ENCODE measurements at regions not wholly inside any gene's neighbourhood (a gene's known extent, or its start where the extent isn't known, plus 50 kb on each side); places are given as distances from the start of the nearest gene placed in this dataset.

GRCh38 chr3:176359211-176359610, 838.1 kb downstream of the TBL1XR1 start:
- no peak for TF ChIP-seq CTCF (IDR thresholded peaks at IDR 0.05)
- DNase-seq (no peak), ATAC-seq (no peak)
- no peaks in the 10 kb centered on the region for H3K9me3 ChIP-seq
- H3K4me1 ChIP-seq (ENCODE audit: low read depth): no peaks in the 10 kb centered on the region
- H3K4me3 ChIP-seq: no peak overlapping the region
- H3K36me3 ChIP-seq (ENCODE audit: low read depth): no peaks in the 10 kb centered on the region
- intact Hi-C loops (cut with DNase I, micrococcal nuclease): no loop called here

DNA sequence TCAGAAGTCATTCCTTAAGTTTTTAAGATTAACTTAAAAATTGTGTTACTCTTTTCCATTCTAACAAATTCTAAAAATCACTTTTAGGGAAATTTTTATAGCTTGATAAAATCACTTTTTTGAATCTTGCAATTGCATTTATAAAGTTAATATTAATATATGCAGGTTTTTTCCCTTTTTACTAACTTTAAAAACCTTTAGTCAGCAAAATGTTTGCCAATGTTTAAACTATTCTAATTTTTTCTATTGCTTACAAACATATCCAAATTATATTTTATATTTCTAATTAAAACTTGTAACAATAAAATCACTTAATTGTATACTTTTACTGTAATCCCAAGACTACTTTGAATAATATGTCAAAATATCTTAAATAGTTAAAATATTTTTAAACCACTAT, 839.4 kb downstream of the TBL1XR1 start:
- no peak overlapping the region for H3K4me3 ChIP-seq
- DNase-seq: no peak
- no peaks in the 10 kb centered on the region for H3K9me3 ChIP-seq
- H3K4me1 ChIP-seq (ENCODE audit: low read depth): no peaks in the 10 kb centered on the region
- TF ChIP-seq CTCF (IDR thresholded peaks at IDR 0.05): no peak
- no peaks in the 10 kb centered on the region for H3K36me3 ChIP-seq (ENCODE audit: low read depth)
- intact Hi-C loops (cut with DNase I, micrococcal nuclease): no loop called here
- no peak for ATAC-seq

DNA sequence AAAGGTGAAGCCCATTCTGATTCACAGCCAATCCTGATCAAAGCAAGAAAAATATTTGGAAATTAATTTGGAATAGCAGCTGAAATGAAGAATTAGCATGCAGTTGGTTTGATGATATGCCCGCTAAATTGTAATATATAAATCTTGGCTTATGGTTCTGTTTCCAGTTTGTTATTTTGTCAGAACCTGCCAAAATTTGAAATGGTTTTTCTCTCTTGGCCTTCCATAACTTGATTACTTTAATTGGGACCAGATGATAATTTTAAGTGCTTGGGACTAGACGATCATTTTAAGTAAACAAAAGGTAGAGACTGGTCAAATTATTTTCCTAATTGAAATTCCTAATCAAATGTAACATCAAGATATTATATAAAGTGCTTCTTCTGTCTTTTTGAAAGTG, 842.4 kb downstream of the TBL1XR1 start:
- H3K4me1 ChIP-seq (ENCODE audit: low read depth): no peaks in the 10 kb centered on the region
- H3K9me3 ChIP-seq: no peaks in the 10 kb centered on the region
- H3K4me3 ChIP-seq: no peak overlapping the region
- H3K36me3 ChIP-seq (ENCODE audit: low read depth): no peaks in the 10 kb centered on the region
- ATAC-seq (no peak), DNase-seq (no peak)
- TF ChIP-seq CTCF (IDR thresholded peaks at IDR 0.05): no peak
- intact Hi-C loops (cut with DNase I, micrococcal nuclease): no loop called here

GRCh38 chr3:176352716-176353334, 844.5 kb downstream of the TBL1XR1 start:
- Histone ChIP-seq H3K4me1 (ENCODE audit: low read depth) (no peaks in the 10 kb centered on the region), H3K36me3 (ENCODE audit: low read depth) (no peaks in the 10 kb centered on the region), H3K4me3 (no peak overlapping the region), H3K9me3 (no peaks in the 10 kb centered on the region)
- no peak for DNase-seq
- no peak for TF ChIP-seq CTCF (IDR thresholded peaks at IDR 0.05)
- intact Hi-C loops (cut with DNase I, micrococcal nuclease): no loop called here
- no peak for ATAC-seq

DNA sequence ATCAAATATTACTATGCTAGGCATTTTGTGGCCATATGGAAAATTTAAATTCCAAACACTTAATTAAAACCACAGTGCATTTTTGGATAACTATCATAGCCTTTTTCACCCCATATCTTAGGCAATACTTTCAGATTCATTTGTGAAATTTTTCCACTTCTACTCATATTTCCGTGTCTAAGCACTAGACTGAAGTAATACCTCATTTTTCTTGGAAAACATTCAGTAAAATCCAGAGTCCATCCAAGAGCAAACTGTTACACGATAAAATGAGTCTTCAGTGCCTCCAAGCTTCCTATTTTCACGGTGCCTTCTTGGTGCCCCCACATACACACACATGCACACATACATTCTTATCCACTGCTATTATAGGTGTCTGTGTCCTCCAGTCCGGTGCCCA, 845.9 kb downstream of the TBL1XR1 start:
- DNase-seq (no peak), ATAC-seq (no peak)
- H3K4me1 ChIP-seq (ENCODE audit: low read depth): no peaks in the 10 kb centered on the region
- intact Hi-C loops (cut with DNase I, micrococcal nuclease): no loop called here
- H3K4me3 ChIP-seq: no peak overlapping the region
- TF ChIP-seq CTCF (IDR thresholded peaks at IDR 0.05): no peak
- no peaks in the 10 kb centered on the region for H3K9me3 ChIP-seq
- H3K36me3 ChIP-seq (ENCODE audit: low read depth): no peaks in the 10 kb centered on the region

- DNase-seq (no peak), ATAC-seq (no peak)
- no peaks in the 10 kb centered on the region for H3K4me1 ChIP-seq (ENCODE audit: low read depth)
- no peak for TF ChIP-seq CTCF (IDR thresholded peaks at IDR 0.05)
- H3K36me3 ChIP-seq (ENCODE audit: low read depth): no peaks in the 10 kb centered on the region
- H3K9me3 ChIP-seq: no peaks in the 10 kb centered on the region
- H3K4me3 ChIP-seq: no peak overlapping the region
- intact Hi-C loops (cut with DNase I, micrococcal nuclease): no loop called here
Observed at GRCh38 chr3:176349706-176350105, 847.6 kb downstream of the TBL1XR1 start.

Measured in mucosa of descending colon (tissue), 3 donors.